ENCODE measurements at regions not wholly inside any gene's neighbourhood (a gene's known extent, or its start where the extent isn't known, plus 50 kb on each side); places are given as distances from the start of the nearest gene placed in this dataset.

- Histone ChIP-seq H4K20me1 (ENCODE audit: insufficient read depth) (no peaks in the 10 kb centered on the region), H3K9me2 (ENCODE audit: insufficient read depth, low read length) (no peaks in the 10 kb centered on the region), H3K27ac (ENCODE audit: low read length) (no peak overlapping the region), H3K36me3 (ENCODE audit: insufficient read depth, low read length) (no peaks in the 10 kb centered on the region), H3K9me3 (ENCODE audit: low read length) (no peaks in the 10 kb centered on the region), H2AFZ (ENCODE audit: low read depth, low read length) (no peak overlapping the region), H3K4me2 (ENCODE audit: low read length) (no peak overlapping the region), H3K27me3 (ENCODE audit: insufficient read depth, low read depth, low read length) (no peaks in the 10 kb centered on the region), H3K9ac (ENCODE audit: low read length) (no peak overlapping the region), H3K79me2 (replicated peaks; ENCODE audit: insufficient read depth, low read length) (no peaks in the 10 kb centered on the region), H3F3A (ENCODE audit: insufficient read depth, low read length, poor library complexity, severe bottlenecking) (no peaks in the 10 kb centered on the region), H3K4me3 (ENCODE audit: low read length) (no peak overlapping the region)
- TF ChIP-seq EZH2 (IDR thresholded peaks at IDR 0.05; ENCODE audit: borderline replicate concordance, insufficient read depth, low read length, poor library complexity, severe bottlenecking): no peak
- no peak for TF ChIP-seq POLR2AphosphoS5 (IDR thresholded peaks at IDR 0.05)
- no peak for TF ChIP-seq RAD21 (conservative IDR thresholded peaks at IDR 0.05)
- TF ChIP-seq TAF1 (IDR thresholded peaks at IDR 0.05; ENCODE audit: low read depth): no peak
- no peak for TF ChIP-seq SMC3 (conservative IDR thresholded peaks at IDR 0.05; ENCODE audit: poor library complexity)
- no peak for TF ChIP-seq EP300 (conservative IDR thresholded peaks at IDR 0.05; ENCODE audit: poor library complexity, severe bottlenecking)
- no peak for TF ChIP-seq MXI1 (conservative IDR thresholded peaks at IDR 0.05; ENCODE audit: poor library complexity, severe bottlenecking)
- no peak for TF ChIP-seq REST (IDR thresholded peaks at IDR 0.05; ENCODE audit: borderline replicate concordance)
- TF ChIP-seq CTCF (IDR thresholded peaks at IDR 0.05; ENCODE audit: poor library complexity, severe bottlenecking): no peak
Measured at GRCh38 chr16:75911896-75912295, 185.6 kb upstream of the CPHXL start.

DNA sequence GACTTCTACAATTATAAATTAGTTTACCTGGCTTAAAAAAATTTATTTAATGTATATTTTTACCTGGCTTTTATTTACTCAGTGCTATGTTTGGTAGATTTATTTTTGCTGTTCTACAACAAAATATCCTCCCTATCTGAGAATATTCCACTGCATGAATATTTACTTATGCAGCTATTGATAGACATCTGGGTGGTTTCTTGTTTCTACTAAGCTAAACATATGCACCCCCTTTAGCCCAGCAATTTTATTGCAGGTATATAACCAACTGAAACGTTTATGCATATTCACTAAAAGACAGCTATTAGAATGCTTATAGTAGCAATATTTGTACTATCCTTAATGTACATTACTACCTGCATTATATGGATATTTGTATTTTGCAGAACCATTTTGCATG, 187.7 kb upstream of the CPHXL start:
- H3K9me3 ChIP-seq (ENCODE audit: low read length): no peaks in the 10 kb centered on the region
- H3K36me3 ChIP-seq (ENCODE audit: insufficient read depth, low read length): no peaks in the 10 kb centered on the region
- no peak overlapping the region for H3K27ac ChIP-seq (ENCODE audit: low read length)
- H3K9ac ChIP-seq (ENCODE audit: low read length): no peak overlapping the region
- no peak overlapping the region for H3K4me2 ChIP-seq (ENCODE audit: low read length)
- no peak overlapping the region for H2AFZ ChIP-seq (ENCODE audit: low read depth, low read length)
- no peaks in the 10 kb centered on the region for H3K79me2 ChIP-seq (replicated peaks; ENCODE audit: insufficient read depth, low read length)
- H3K9me2 ChIP-seq (ENCODE audit: insufficient read depth, low read length): no peaks in the 10 kb centered on the region
- no peaks in the 10 kb centered on the region for H4K20me1 ChIP-seq (ENCODE audit: insufficient read depth)
- H3K27me3 ChIP-seq (ENCODE audit: insufficient read depth, low read depth, low read length): no peaks in the 10 kb centered on the region
- TF ChIP-seq CTCF (IDR thresholded peaks at IDR 0.05; ENCODE audit: poor library complexity, severe bottlenecking) (no peak), TAF1 (IDR thresholded peaks at IDR 0.05; ENCODE audit: low read depth) (no peak), SMC3 (conservative IDR thresholded peaks at IDR 0.05; ENCODE audit: poor library complexity) (no peak), EP300 (conservative IDR thresholded peaks at IDR 0.05; ENCODE audit: poor library complexity, severe bottlenecking) (no peak), POLR2AphosphoS5 (IDR thresholded peaks at IDR 0.05) (no peak), EZH2 (IDR thresholded peaks at IDR 0.05; ENCODE audit: borderline replicate concordance, insufficient read depth, low read length, poor library complexity, severe bottlenecking) (no peak), REST (IDR thresholded peaks at IDR 0.05; ENCODE audit: borderline replicate concordance) (no peak), RAD21 (conservative IDR thresholded peaks at IDR 0.05) (no peak), MXI1 (conservative IDR thresholded peaks at IDR 0.05; ENCODE audit: poor library complexity, severe bottlenecking) (no peak)
- H3F3A ChIP-seq (ENCODE audit: insufficient read depth, low read length, poor library complexity, severe bottlenecking): no peaks in the 10 kb centered on the region
- H3K4me3 ChIP-seq (ENCODE audit: low read length): no peak overlapping the region

All from neural cell (in vitro differentiated cells).